ENCODE measurements at regions not wholly inside any gene's neighbourhood (a gene's known extent, or its start where the extent isn't known, plus 50 kb on each side); places are given as distances from the start of the nearest gene placed in this dataset.
"Not testable (repeated sequence)": the region's sequence is repeated elsewhere in the genome, so short reads cannot be mapped to it uniquely, and the experiment has no call there.

- H3K9me3 ChIP-seq (ENCODE audit: insufficient read depth, low read depth, low read length): peaks cover 2% of the 10 kb centered on the region
- H3K79me2 ChIP-seq (ENCODE audit: insufficient read depth, low read length): no peaks in the 10 kb centered on the region
- Mint-ChIP-seq H3K4me3 (ENCODE audit: unreplicated experiment) (no peak overlapping the region), H3K36me3 (ENCODE audit: low read depth, unreplicated experiment) (no peaks in the 10 kb centered on the region), H3K4me1 (ENCODE audit: low read depth, unreplicated experiment) (no peaks in the 10 kb centered on the region), H3K27me3 (ENCODE audit: low read depth, unreplicated experiment) (no peaks in the 10 kb centered on the region), H3K9me3 (ENCODE audit: unreplicated experiment) (no peaks in the 10 kb centered on the region), H3K27ac (ENCODE audit: unreplicated experiment) (no peak overlapping the region)
- H2AFZ ChIP-seq (ENCODE audit: low read depth, low read length): no peak overlapping the region
- H4K20me1 ChIP-seq (ENCODE audit: insufficient read depth, low read length): no peaks in the 10 kb centered on the region
- DNase-seq (ENCODE audit: low read depth) (no peak), FAIRE-seq (no peak)
- H3K27me3 ChIP-seq (ENCODE audit: insufficient read depth, low read length): no peaks in the 10 kb centered on the region
- no peaks in the 10 kb centered on the region for H3K4me1 ChIP-seq (ENCODE audit: insufficient read depth, low read length)
- no peaks in the 10 kb centered on the region for H3K36me3 ChIP-seq (ENCODE audit: insufficient read depth, low read length)
- no peak overlapping the region for H3K4me2 ChIP-seq (ENCODE audit: low read length)
- TF ChIP-seq EZH2 (IDR thresholded peaks at IDR 0.05; ENCODE audit: insufficient read depth, low read length): no peak
- TF ChIP-seq, protein P1, sequence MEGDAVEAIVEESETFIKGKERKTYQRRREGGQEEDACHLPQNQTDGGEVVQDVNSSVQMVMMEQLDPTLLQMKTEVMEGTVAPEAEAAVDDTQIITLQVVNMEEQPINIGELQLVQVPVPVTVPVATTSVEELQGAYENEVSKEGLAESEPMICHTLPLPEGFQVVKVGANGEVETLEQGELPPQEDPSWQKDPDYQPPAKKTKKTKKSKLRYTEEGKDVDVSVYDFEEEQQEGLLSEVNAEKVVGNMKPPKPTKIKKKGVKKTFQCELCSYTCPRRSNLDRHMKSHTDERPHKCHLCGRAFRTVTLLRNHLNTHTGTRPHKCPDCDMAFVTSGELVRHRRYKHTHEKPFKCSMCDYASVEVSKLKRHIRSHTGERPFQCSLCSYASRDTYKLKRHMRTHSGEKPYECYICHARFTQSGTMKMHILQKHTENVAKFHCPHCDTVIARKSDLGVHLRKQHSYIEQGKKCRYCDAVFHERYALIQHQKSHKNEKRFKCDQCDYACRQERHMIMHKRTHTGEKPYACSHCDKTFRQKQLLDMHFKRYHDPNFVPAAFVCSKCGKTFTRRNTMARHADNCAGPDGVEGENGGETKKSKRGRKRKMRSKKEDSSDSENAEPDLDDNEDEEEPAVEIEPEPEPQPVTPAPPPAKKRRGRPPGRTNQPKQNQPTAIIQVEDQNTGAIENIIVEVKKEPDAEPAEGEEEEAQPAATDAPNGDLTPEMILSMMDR (IDR thresholded peaks at IDR 0.05; ENCODE audit: insufficient read depth, low read depth, low read length): no peak
- no peak overlapping the region for H3K27ac ChIP-seq (ENCODE audit: low read depth, low read length)
- H3K4me3 ChIP-seq (ENCODE audit: insufficient read depth, low read depth, low read length): no peak overlapping the region
- no peak overlapping the region for H3K9ac ChIP-seq (ENCODE audit: low read length)
Observed at GRCh38 chr2:193141998-193142397, 947.3 kb upstream of the TMEFF2 start.

- H3K27me3 ChIP-seq (ENCODE audit: insufficient read depth, low read length); H3K4me3 ChIP-seq (ENCODE audit: insufficient read depth, low read depth, low read length); H3K9me3 ChIP-seq (ENCODE audit: insufficient read depth, low read depth, low read length); FAIRE-seq; H3K9me3 Mint-ChIP-seq (ENCODE audit: unreplicated experiment); H2AFZ ChIP-seq (ENCODE audit: low read depth, low read length); H3K27me3 Mint-ChIP-seq (ENCODE audit: low read depth, unreplicated experiment); H4K20me1 ChIP-seq (ENCODE audit: insufficient read depth, low read length); H3K36me3 ChIP-seq (ENCODE audit: insufficient read depth, low read length); DNase-seq (ENCODE audit: low read depth); H3K4me2 ChIP-seq (ENCODE audit: low read length); H3K9ac ChIP-seq (ENCODE audit: low read length); H3K36me3 Mint-ChIP-seq (ENCODE audit: low read depth, unreplicated experiment); H3K27ac Mint-ChIP-seq (ENCODE audit: unreplicated experiment); H3K4me3 Mint-ChIP-seq (ENCODE audit: unreplicated experiment); H3K27ac ChIP-seq (ENCODE audit: low read depth, low read length); H3K4me1 ChIP-seq (ENCODE audit: insufficient read depth, low read length); H3K4me1 Mint-ChIP-seq (ENCODE audit: low read depth, unreplicated experiment); H3K79me2 ChIP-seq (ENCODE audit: insufficient read depth, low read length): not testable (repeated sequence)
Observed at GRCh38 chr2:193140895-193141294, 946.2 kb upstream of the TMEFF2 start.

DNA sequence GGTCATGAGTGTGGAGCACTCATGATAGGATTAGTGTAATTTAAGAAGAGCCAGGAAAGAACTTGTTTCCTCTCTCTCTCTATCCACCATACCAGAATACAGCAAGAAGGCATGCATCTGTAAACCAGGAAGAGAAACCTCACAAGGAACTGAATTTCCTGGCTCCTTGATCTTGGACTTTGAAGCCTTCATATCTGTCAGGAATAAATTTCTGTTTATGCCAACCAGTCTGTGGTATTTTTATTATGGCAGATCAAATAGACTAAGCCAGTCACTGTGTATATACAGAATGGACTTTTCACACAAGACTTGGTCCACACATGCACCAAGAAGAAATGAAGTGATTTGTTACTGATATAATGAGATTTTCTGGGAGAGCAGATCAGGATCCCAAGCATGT, 930.1 kb upstream of the TMEFF2 start:
- Histone ChIP-seq H3K4me3 (ENCODE audit: insufficient read depth, low read depth, low read length) (no peak overlapping the region), H3K27me3 (ENCODE audit: insufficient read depth, low read length) (no peaks in the 10 kb centered on the region), H3K27ac (ENCODE audit: low read depth, low read length) (no peak overlapping the region), H3K4me1 (ENCODE audit: insufficient read depth, low read length) (no peaks in the 10 kb centered on the region), H3K4me2 (ENCODE audit: low read length) (no peak overlapping the region), H3K79me2 (ENCODE audit: insufficient read depth, low read length) (no peaks in the 10 kb centered on the region), H3K36me3 (ENCODE audit: insufficient read depth, low read length) (no peaks in the 10 kb centered on the region), H2AFZ (ENCODE audit: low read depth, low read length) (no peak overlapping the region), H3K9ac (ENCODE audit: low read length) (no peak overlapping the region), H4K20me1 (ENCODE audit: insufficient read depth, low read length) (no peaks in the 10 kb centered on the region), H3K9me3 (ENCODE audit: insufficient read depth, low read depth, low read length) (no peaks in the 10 kb centered on the region)
- Mint-ChIP-seq H3K36me3 (ENCODE audit: low read depth, unreplicated experiment) (no peaks in the 10 kb centered on the region), H3K27me3 (ENCODE audit: low read depth, unreplicated experiment) (no peaks in the 10 kb centered on the region), H3K27ac (ENCODE audit: unreplicated experiment) (no peak overlapping the region), H3K9me3 (ENCODE audit: unreplicated experiment) (no peaks in the 10 kb centered on the region), H3K4me3 (ENCODE audit: unreplicated experiment) (no peak overlapping the region), H3K4me1 (ENCODE audit: low read depth, unreplicated experiment) (no peaks in the 10 kb centered on the region)
- no peak for TF ChIP-seq EZH2 (IDR thresholded peaks at IDR 0.05; ENCODE audit: insufficient read depth, low read length)
- TF ChIP-seq, protein P1 (IDR thresholded peaks at IDR 0.05; ENCODE audit: insufficient read depth, low read depth, low read length): no peak
- FAIRE-seq (no peak), DNase-seq (ENCODE audit: low read depth) (no peak)
